Epithelial cell of proximal tubule (primary cell): ENCODE measurements at regions not wholly inside any gene's neighbourhood (a gene's known extent, or its start where the extent isn't known, plus 50 kb on each side); places are given as distances from the start of the nearest gene placed in this dataset.

Source experiments
- DNase-seq: peaks from one replicate; pipeline ENCODE4 v3.0.0-alpha.2; 2011; ENCODE audit warnings: low read depth
- H3K4me3 ChIP-seq: 2 replicates; pipeline ENCODE4 v1.5.1; 2011; ENCODE audit warnings: low read depth, mild to moderate bottlenecking, low read length
- TF ChIP-seq, protein P1 (sequence below): conservative IDR thresholded peaks from 2 replicates; pipeline ENCODE4 v1.5.1; 2012; ENCODE audit warnings: low read depth, mild to moderate bottlenecking, low read length

DNA sequence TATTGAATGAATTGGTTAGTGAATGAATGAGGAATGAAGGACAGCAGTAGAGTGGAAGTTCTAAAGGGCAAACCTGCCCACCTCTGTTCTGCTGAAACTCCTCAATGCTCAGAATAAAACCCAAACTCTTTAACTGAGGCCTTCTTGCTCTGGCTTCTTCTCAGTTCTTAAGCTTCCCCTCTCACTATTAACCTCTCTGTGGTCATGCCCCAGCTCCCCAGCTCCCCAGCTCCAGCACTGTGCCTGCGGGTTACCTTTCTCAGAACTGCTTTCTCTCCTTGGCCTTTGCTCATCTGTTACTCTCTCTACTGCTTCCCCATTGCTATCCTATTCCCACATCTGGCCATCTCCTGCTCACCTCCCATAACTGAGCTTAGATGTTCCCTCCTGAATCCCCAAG, 137.4 kb downstream of the NXPE2 start:
- TF ChIP-seq, protein P1, sequence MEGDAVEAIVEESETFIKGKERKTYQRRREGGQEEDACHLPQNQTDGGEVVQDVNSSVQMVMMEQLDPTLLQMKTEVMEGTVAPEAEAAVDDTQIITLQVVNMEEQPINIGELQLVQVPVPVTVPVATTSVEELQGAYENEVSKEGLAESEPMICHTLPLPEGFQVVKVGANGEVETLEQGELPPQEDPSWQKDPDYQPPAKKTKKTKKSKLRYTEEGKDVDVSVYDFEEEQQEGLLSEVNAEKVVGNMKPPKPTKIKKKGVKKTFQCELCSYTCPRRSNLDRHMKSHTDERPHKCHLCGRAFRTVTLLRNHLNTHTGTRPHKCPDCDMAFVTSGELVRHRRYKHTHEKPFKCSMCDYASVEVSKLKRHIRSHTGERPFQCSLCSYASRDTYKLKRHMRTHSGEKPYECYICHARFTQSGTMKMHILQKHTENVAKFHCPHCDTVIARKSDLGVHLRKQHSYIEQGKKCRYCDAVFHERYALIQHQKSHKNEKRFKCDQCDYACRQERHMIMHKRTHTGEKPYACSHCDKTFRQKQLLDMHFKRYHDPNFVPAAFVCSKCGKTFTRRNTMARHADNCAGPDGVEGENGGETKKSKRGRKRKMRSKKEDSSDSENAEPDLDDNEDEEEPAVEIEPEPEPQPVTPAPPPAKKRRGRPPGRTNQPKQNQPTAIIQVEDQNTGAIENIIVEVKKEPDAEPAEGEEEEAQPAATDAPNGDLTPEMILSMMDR: no peak
- H3K4me3 ChIP-seq: no peak overlapping the region
- DNase-seq: no peak

DNA sequence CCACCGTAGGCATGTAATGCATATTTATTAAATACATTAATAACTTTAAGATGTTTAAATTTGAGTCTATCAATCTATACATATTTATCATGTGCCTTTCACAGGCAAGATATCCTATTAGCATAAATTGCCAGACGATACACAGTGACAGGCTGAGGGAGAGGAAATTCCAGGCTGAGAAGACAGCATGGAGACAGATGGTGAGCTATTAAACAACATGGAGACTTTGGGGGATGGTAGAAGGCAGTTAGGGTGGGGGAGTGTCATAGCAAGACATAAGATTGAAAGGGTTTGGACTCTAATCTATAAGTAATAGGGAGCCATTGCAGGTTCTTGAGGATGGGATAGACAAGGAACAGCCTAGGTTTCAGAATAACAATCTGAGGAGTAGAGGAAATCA, 138.5 kb downstream of the NXPE2 start:
- DNase-seq: no peak

DNA sequence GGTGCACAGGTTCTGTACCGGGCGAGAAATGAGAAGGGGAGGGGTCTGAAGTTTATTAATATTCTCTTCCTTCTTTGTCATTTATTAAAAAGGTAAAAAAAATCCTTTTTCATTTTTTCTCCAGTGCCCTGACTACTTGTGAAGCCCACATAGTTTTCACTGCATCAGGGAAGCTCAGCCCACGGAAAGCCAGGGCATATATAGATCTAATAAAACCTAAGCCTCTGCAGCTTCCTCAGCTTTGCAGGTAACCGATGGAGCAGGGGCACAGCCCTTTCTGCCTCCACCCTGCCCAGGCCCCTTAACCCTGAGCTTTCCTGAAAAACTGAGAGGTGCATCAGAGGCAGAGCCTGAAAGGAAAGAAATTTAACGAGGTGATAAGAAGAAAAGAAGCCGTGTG, 140.1 kb downstream of the NXPE2 start:
- TF ChIP-seq, protein P1: no peak
- no peak for DNase-seq
- no peak overlapping the region for H3K4me3 ChIP-seq

More for the DNA sequence above, 138.5 kb downstream of the NXPE2 start:
- no peak overlapping the region for H3K4me3 ChIP-seq
- TF ChIP-seq, protein P1: no peak

DNA sequence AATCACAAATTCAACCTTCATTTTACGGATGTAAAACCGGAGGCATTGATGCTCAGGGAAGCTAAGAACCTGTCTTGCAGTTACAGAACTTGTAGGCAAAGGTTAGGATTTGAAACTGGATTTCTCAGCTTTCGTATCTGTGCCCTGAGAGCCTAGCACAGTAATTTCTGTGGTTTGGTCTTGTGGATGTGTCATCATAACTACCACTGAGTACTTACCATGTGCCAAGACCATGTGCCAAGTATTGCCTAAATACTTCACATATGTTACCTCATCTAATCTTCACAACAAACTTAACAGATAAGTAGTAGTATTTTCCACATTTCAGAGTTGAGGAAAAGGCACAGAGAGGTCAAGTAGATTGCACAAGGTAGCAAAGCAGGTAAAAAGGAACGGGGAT, 140.7 kb downstream of the NXPE2 start:
- H3K4me3 ChIP-seq: no peak overlapping the region
- TF ChIP-seq, protein P1: no peak
- no peak for DNase-seq

DNA sequence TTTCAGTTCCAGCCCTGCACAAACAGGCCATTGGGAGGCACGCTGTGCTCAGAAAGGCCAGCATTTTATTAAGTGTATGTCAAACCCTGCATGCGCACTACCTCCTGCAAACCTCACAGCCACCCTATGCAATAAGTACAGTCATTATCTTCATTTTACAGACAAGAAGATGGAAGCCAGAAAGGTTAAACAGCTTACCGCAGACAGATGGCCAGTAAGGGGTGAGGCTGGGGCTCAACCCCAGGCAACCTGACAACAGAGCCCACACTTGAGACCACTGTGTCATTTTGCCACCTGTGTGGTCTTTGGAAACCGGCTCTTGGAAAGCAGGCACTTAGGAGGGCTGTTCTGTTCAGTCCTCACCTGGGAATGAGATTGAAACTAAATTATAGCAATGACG, 142.3 kb downstream of the NXPE2 start:
- TF ChIP-seq, protein P1: no peak
- no peak overlapping the region for H3K4me3 ChIP-seq
- DNase-seq: no peak

DNA sequence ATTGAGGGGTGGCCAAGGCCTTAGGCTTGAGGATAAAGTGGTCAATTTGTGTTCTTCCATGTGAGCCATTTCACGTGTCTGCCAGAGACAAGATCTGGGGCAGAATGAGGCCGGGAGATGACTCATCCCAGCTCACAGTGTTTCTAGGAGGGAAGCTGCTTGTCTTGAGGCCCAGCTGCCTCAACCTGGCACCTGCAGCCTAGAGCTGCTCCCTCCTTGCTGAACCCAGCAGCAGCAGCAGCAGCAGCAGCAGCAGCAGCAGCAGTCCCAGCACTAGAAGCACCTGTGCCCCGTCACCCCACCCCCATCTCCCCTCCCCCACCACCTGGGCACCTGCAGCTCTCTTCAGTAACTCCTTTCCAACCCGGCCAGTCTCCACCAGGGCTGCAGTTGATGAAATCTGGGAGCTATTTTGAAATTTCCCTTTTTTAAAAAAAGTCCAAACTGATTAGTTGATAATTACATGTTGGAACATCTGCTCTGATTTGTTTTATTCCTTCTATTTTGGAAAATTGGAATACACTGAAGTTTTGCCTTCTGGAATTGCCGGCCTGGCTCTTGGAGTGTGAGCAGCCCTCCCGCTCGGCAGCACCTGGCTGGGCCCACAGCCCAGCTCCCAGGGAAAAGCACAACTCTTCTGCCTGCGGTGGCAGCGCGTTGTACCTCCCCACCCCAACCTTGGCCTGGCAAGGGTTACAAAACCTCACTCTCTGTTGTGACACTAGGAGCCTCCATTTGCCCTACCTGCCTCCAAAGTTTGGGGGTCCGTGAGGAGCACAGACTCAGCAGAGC, 143.5 kb downstream of the NXPE2 start:
- TF ChIP-seq, protein P1: no peak
- DNase-seq: no peak
- no peak overlapping the region for H3K4me3 ChIP-seq

DNA sequence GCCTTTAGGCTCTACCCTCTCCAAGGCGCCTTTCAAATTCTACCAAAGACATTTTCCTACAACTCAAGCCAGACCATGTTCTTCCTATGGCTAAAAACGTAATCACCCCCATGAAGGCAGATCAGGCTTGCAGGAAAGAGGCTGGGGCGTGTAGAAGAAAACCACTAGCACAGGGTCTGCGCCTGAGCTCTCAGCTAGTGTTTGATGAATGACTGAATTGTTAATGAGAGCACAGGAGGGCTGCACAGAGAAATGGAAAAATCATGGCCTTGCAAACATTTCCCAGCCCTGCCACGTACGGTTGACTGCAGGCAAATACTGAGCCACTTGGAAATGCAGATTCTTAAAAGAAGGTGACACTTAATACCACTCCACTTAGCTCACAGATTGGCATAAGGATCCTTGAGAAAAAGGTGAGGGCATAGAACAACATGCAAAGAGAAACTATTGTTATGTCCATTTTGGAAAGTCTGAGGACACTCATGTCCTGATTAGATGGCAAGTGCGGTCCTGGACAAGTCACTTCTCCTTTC, 148.6 kb downstream of the NXPE2 start:
- no peak for DNase-seq
- no peak overlapping the region for H3K4me3 ChIP-seq
- TF ChIP-seq, protein P1: no peak
